HEK293 (cell line): ENCODE measurements at regions not wholly inside any gene's neighbourhood (a gene's known extent, or its start where the extent isn't known, plus 50 kb on each side); places are given as distances from the start of the nearest gene placed in this dataset.

Experiments used
- CTCF ChIA-PET: fragments of 350-600 bp; formaldehyde crosslinking; extraction: SDS; loops from one replicate; lab custom pipeline; 2021; ENCODE audit warnings: antibody characterized with exemption; lab: Yijun Ruan, JAX
- POLR2A ChIA-PET: fragments of 300-600 bp; formaldehyde crosslinking; extraction: SDS; loops from one replicate; lab custom pipeline; 2020; ENCODE audit warnings: antibody characterized with exemption, inconsistent platforms; lab: Yijun Ruan, JAX
- H3K27ac ChIP-seq: fragments of 200-500 bp; sonication (Bioruptor generic); 2 replicates; pipeline ENCODE4 v1.5.1; 2014; ENCODE audit warnings: low read depth, low read length, control low read depth, inconsistent platforms; ENCODE audit errors: extremely low read depth
- H3K36me3 ChIP-seq, 2 experiments: fragments of 200-500 bp in 1 of 2; sonication (Bioruptor generic) in 1 of 2; 1 replicate in 1 of 2; 2 replicates in 1 of 2; pipeline ENCODE4 v1.5.1; 2014 to 2017; ENCODE audit warnings: inconsistent platforms in 2 of 2, low read length in 2 of 2; ENCODE audit not compliant: control insufficient read depth in 2 of 2, insufficient read depth in 1 of 2
- H3K4me1 ChIP-seq: fragments of 200-500 bp; sonication (Bioruptor generic); 2 replicates; pipeline ENCODE4 v1.5.1; 2014; ENCODE audit warnings: mild to moderate bottlenecking, low read length, inconsistent platforms; ENCODE audit not compliant: control insufficient read depth, insufficient read depth
- H3K4me3 ChIP-seq: 2 replicates; pipeline ENCODE4 v1.5.1; 2011; ENCODE audit warnings: low read depth, mild to moderate bottlenecking, control low read depth, low read length, moderate library complexity
- H3K9me3 ChIP-seq: fragments of 200-500 bp; sonication (Bioruptor generic); 2 replicates; pipeline ENCODE4 v1.5.1; 2014; ENCODE audit warnings: low read depth, low read length, inconsistent platforms; ENCODE audit not compliant: control insufficient read depth, insufficient read depth
- BCL11A ChIP-seq: fragments of 450-650 bp; formaldehyde crosslinking; IDR thresholded peaks from 2 replicates; pipeline ENCODE4 v1.5.1; 2016; ENCODE audit warnings: low read depth, missing biosample characterization, missing genetic modification characterization
- GFI1B ChIP-seq: fragments of 450-650 bp; formaldehyde crosslinking; IDR thresholded peaks from 2 replicates; pipeline ENCODE4 v1.5.1; 2016; ENCODE audit warnings: missing biosample characterization, missing genetic modification characterization
- KLF9 ChIP-seq: fragments of 450-650 bp; formaldehyde crosslinking; IDR thresholded peaks from 2 replicates; pipeline ENCODE4 v1.5.1; 2016; ENCODE audit warnings: missing biosample characterization, missing genetic modification characterization, low read depth
- PBX3 ChIP-seq: sonication (generic); formaldehyde crosslinking; IDR thresholded peaks from 2 replicates; pipeline ENCODE4 v1.8.1; 2022; ENCODE audit warnings: mild to moderate bottlenecking, moderate library complexity, missing genetic modification reagents
- SCRT2 ChIP-seq: fragments of 450-650 bp; formaldehyde crosslinking; IDR thresholded peaks from 2 replicates; pipeline ENCODE4 v1.5.1; 2016; ENCODE audit warnings: missing biosample characterization, missing genetic modification characterization
- SETDB1 ChIP-seq: IDR thresholded peaks from one replicate; pipeline ENCODE4 v1.6.1; 2017; ENCODE audit warnings: mild to moderate bottlenecking, low read length, moderate library complexity, mixed read lengths; ENCODE audit not compliant: insufficient read length
- SP7 ChIP-seq: fragments of 450-650 bp; formaldehyde crosslinking; IDR thresholded peaks from 2 replicates; pipeline ENCODE4 v1.5.1; 2016; ENCODE audit warnings: missing biosample characterization, missing genetic modification characterization
- WT1 ChIP-seq: fragments of 450-650 bp; formaldehyde crosslinking; IDR thresholded peaks from 2 replicates; pipeline ENCODE4 v1.5.1; 2016; ENCODE audit warnings: missing biosample characterization, missing genetic modification characterization
- ZNF114 ChIP-seq: fragments of 450-650 bp; formaldehyde crosslinking; IDR thresholded peaks from 2 replicates; pipeline ENCODE4 v1.5.0; 2017; ENCODE audit warnings: missing biosample characterization, missing genetic modification characterization
- ZNF157 ChIP-seq: fragments of 450-650 bp; formaldehyde crosslinking; IDR thresholded peaks from 2 replicates; pipeline ENCODE4 v1.5.1; 2016; ENCODE audit warnings: missing biosample characterization, missing genetic modification characterization
- ZNF169 ChIP-seq: fragments of 450-650 bp; formaldehyde crosslinking; IDR thresholded peaks from 2 replicates; pipeline ENCODE4 v1.5.1; 2016; ENCODE audit warnings: missing biosample characterization, missing genetic modification characterization
- ZNF211 ChIP-seq: fragments of 450-650 bp; formaldehyde crosslinking; IDR thresholded peaks from 2 replicates; pipeline ENCODE4 v1.5.1; 2016; ENCODE audit warnings: low read depth, missing biosample characterization, missing genetic modification characterization
- ZNF280C ChIP-seq: fragments of 450-650 bp; formaldehyde crosslinking; IDR thresholded peaks from 2 replicates; pipeline ENCODE4 v1.5.1; 2016; ENCODE audit warnings: missing biosample characterization, missing genetic modification characterization
- ZNF311 ChIP-seq: fragments of 450-650 bp; formaldehyde crosslinking; IDR thresholded peaks from 2 replicates; pipeline ENCODE4 v1.5.1; 2017; ENCODE audit warnings: missing biosample characterization, missing genetic modification characterization, borderline replicate concordance
- ZNF324 ChIP-seq: fragments of 450-650 bp; formaldehyde crosslinking; IDR thresholded peaks from 2 replicates; pipeline ENCODE4 v1.5.1; 2016; ENCODE audit warnings: missing biosample characterization, missing genetic modification characterization
- ZNF664 ChIP-seq: fragments of 450-650 bp; formaldehyde crosslinking; IDR thresholded peaks from 2 replicates; pipeline ENCODE4 v1.5.1; 2016; ENCODE audit warnings: missing biosample characterization, missing genetic modification characterization
- ZNF707 ChIP-seq: fragments of 450-650 bp; formaldehyde crosslinking; IDR thresholded peaks from 2 replicates; pipeline ENCODE4 v1.5.1; 2016; ENCODE audit warnings: missing biosample characterization, missing genetic modification characterization
- ZNF768 ChIP-seq: fragments of 450-650 bp; formaldehyde crosslinking; IDR thresholded peaks from 2 replicates; pipeline ENCODE4 v1.5.1; 2018; ENCODE audit warnings: missing biosample characterization, mild to moderate bottlenecking, missing genetic modification characterization
- ZNF792 ChIP-seq: fragments of 450-650 bp; formaldehyde crosslinking; IDR thresholded peaks from 2 replicates; pipeline ENCODE4 v1.5.1; 2016; ENCODE audit warnings: missing biosample characterization, missing genetic modification characterization
- ZSCAN16 ChIP-seq: fragments of 450-650 bp; formaldehyde crosslinking; IDR thresholded peaks from 2 replicates; pipeline ENCODE4 v1.5.1; 2016; ENCODE audit warnings: missing biosample characterization, missing genetic modification characterization
- TF ChIP-seq, protein P1 (sequence below): fragments of 450-650 bp; formaldehyde crosslinking; IDR thresholded peaks from 2 replicates; pipeline ENCODE4 v1.5.0; 2017; ENCODE audit warnings: missing biosample characterization, missing genetic modification characterization, borderline replicate concordance
- TF ChIP-seq, protein P2 (sequence below): fragments of 450-650 bp; formaldehyde crosslinking; IDR thresholded peaks from 2 replicates; pipeline ENCODE4 v1.5.1; 2016; ENCODE audit warnings: missing biosample characterization, missing genetic modification characterization
- TF ChIP-seq, protein P3 (sequence below): fragments of 450-650 bp; IDR thresholded peaks from 2 replicates; pipeline ENCODE4 v1.5.1; 2018; ENCODE audit warnings: missing biosample characterization, missing genetic modification characterization

DNA sequence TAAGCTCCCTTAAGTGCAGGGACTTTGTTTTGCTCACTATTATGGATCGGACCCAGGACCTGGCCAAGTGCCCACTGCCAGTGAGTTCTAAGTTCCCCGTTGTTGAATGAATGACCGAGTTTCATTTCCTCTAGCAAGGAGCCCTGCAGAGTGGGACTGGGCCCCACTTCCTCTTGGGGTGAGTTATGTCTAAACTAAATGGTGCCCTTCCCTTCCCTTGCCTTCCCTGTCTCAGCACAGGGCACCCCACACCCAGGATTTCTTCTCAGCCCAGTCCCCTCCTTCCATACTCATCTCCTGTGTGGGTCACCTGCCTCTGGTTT lies 195.3 kb upstream of the HS6ST1 start:
- no peaks in the 10 kb centered on the region for H3K36me3 ChIP-seq
- TF ChIP-seq, protein P1, sequence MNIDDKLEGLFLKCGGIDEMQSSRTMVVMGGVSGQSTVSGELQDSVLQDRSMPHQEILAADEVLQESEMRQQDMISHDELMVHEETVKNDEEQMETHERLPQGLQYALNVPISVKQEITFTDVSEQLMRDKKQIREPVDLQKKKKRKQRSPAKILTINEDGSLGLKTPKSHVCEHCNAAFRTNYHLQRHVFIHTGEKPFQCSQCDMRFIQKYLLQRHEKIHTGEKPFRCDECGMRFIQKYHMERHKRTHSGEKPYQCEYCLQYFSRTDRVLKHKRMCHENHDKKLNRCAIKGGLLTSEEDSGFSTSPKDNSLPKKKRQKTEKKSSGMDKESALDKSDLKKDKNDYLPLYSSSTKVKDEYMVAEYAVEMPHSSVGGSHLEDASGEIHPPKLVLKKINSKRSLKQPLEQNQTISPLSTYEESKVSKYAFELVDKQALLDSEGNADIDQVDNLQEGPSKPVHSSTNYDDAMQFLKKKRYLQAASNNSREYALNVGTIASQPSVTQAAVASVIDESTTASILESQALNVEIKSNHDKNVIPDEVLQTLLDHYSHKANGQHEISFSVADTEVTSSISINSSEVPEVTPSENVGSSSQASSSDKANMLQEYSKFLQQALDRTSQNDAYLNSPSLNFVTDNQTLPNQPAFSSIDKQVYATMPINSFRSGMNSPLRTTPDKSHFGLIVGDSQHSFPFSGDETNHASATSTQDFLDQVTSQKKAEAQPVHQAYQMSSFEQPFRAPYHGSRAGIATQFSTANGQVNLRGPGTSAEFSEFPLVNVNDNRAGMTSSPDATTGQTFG (tag by site-specific recombination) = no peak
- TF ChIP-seq SP7 (no peak), ZNF157 (tag by site-specific recombination) (no peak), KLF9 (no peak), ZNF211 (tag by site-specific recombination) (no peak), ZNF707 (tag by site-specific recombination) (no peak), SCRT2 (no peak), ZNF768 (tag by site-specific recombination) (no peak), ZNF324 (tag by site-specific recombination) (no peak), GFI1B (tag by site-specific recombination) (no peak)
- TF ChIP-seq, protein P2, sequence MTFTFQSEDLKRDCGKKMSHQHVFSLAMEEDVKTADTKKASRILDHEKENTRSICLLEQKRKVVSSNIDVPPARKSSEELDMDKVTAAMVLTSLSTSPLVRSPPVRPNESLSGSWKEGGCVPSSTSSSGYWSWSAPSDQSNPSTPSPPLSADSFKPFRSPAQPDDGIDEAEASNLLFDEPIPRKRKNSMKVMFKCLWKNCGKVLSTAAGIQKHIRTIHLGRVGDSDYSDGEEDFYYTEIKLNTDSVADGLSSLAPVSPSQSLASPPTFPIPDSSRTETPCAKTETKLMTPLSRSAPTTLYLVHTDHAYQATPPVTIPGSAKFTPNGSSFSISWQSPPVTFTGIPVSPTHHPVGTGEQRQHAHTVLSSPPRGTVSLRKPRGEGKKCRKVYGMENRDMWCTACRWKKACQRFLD = no peak
- TF ChIP-seq, all 188 proteins: peak for 0
- CTCF ChIA-PET = no interaction called here
- POLR2A ChIA-PET = no interaction called here
- Histone ChIP-seq H3K9me3 (no peaks in the 10 kb centered on the region), H3K27ac (no peak overlapping the region), H3K4me3 (no peak overlapping the region), H3K4me1 (no peaks in the 10 kb centered on the region)

GRCh38 chr2:128514555-128514955 lies 195.9 kb upstream of the HS6ST1 start:
- no peaks in the 10 kb centered on the region for H3K36me3 ChIP-seq
- no peak for TF ChIP-seq ZNF114 (tag by site-specific recombination)
- no peak for TF ChIP-seq ZNF169
- TF ChIP-seq, protein P3, sequence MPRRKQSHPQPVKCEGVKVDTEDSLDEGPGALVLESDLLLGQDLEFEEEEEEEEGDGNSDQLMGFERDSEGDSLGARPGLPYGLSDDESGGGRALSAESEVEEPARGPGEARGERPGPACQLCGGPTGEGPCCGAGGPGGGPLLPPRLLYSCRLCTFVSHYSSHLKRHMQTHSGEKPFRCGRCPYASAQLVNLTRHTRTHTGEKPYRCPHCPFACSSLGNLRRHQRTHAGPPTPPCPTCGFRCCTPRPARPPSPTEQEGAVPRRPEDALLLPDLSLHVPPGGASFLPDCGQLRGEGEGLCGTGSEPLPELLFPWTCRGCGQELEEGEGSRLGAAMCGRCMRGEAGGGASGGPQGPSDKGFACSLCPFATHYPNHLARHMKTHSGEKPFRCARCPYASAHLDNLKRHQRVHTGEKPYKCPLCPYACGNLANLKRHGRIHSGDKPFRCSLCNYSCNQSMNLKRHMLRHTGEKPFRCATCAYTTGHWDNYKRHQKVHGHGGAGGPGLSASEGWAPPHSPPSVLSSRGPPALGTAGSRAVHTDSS (tag by site-specific recombination) = no peak
- no peak for TF ChIP-seq PBX3 (CRISPR knock-in tag)
- TF ChIP-seq ZSCAN16 (tag by site-specific recombination) = no peak
- TF ChIP-seq ZNF664 (tag by site-specific recombination) = no peak
- no peak for TF ChIP-seq WT1 (tag by site-specific recombination)
- no peak for TF ChIP-seq ZNF280C (tag by site-specific recombination)
- TF ChIP-seq ZNF311 (tag by site-specific recombination) = no peak
- TF ChIP-seq SETDB1 = no peak
- TF ChIP-seq ZNF157 (tag by site-specific recombination) = no peak
- TF ChIP-seq BCL11A (tag by site-specific recombination) = no peak
- no peak for TF ChIP-seq ZNF792 (tag by site-specific recombination)
- ChIA-PET CTCF (no interaction called here), POLR2A (no interaction called here)
- no peaks in the 10 kb centered on the region for H3K4me1 ChIP-seq
- H3K9me3 ChIP-seq = no peaks in the 10 kb centered on the region
- H3K4me3 ChIP-seq = no peak overlapping the region
- no peak overlapping the region for H3K27ac ChIP-seq
